Kidney epithelial cell (primary cell): ENCODE measurements at regions not wholly inside any gene's neighbourhood (a gene's known extent, or its start where the extent isn't known, plus 50 kb on each side); places are given as distances from the start of the nearest gene placed in this dataset.

Experiments used
- DNase-seq: peaks from one replicate; pipeline ENCODE4 v3.0.0-alpha.2; 2010; ENCODE audit warnings: low read depth
- H3K27me3 ChIP-seq: 2 replicates; pipeline ENCODE4 v1.6.0; 2011; ENCODE audit warnings: low read length; ENCODE audit not compliant: control insufficient read depth, insufficient read depth
- H3K36me3 ChIP-seq: 2 replicates; pipeline ENCODE4 v1.5.1; 2011; ENCODE audit warnings: low read length; ENCODE audit not compliant: control insufficient read depth, insufficient read depth
- H3K4me3 ChIP-seq: 2 replicates; pipeline ENCODE4 v1.5.1; 2011; ENCODE audit warnings: low read depth, mild to moderate bottlenecking, control low read depth, low read length
- CTCF ChIP-seq: IDR thresholded peaks from 2 replicates; pipeline ENCODE4 v1.5.1; 2011; ENCODE audit warnings: mild to moderate bottlenecking, moderate library complexity, low read length, control low read depth, inconsistent platforms; ENCODE audit not compliant: insufficient read depth, poor library complexity, severe bottlenecking

- no peak for DNase-seq
- no peaks in the 10 kb centered on the region for H3K27me3 ChIP-seq
- no peak for TF ChIP-seq CTCF
- no peaks in the 10 kb centered on the region for H3K36me3 ChIP-seq
- H3K4me3 ChIP-seq, result no peak overlapping the region
These were observed 508.1 kb downstream of the EPHA7 start for GRCh38 chr6:92911301-92911700.

- Histone ChIP-seq H3K36me3 (no peaks in the 10 kb centered on the region), H3K4me3 (no peak overlapping the region), H3K27me3 (no peaks in the 10 kb centered on the region)
- no peak for TF ChIP-seq CTCF
- DNase-seq, result no peak
These were observed 508.7 kb downstream of the EPHA7 start for GRCh38 chr6:92910646-92911045.

GRCh38 chr6:92906385-92906784, 513.0 kb downstream of the EPHA7 start:
- no peak for DNase-seq
- TF ChIP-seq CTCF, result no peak
- H3K36me3 ChIP-seq, result no peaks in the 10 kb centered on the region
- no peak overlapping the region for H3K4me3 ChIP-seq
- no peaks in the 10 kb centered on the region for H3K27me3 ChIP-seq

- Histone ChIP-seq H3K4me3 (no peak overlapping the region), H3K27me3 (no peaks in the 10 kb centered on the region), H3K36me3 (no peaks in the 10 kb centered on the region)
- no peak for TF ChIP-seq CTCF
- no peak for DNase-seq
These were observed 525.6 kb downstream of the EPHA7 start for GRCh38 chr6:92893741-92894140.

- Histone ChIP-seq H3K4me3 (no peak overlapping the region), H3K36me3 (no peaks in the 10 kb centered on the region), H3K27me3 (no peaks in the 10 kb centered on the region)
- no peak for TF ChIP-seq CTCF
- no peak for DNase-seq
These were observed 526.7 kb downstream of the EPHA7 start for GRCh38 chr6:92892626-92893170.

- Histone ChIP-seq H3K4me3 (no peak overlapping the region), H3K27me3 (no peaks in the 10 kb centered on the region), H3K36me3 (no peaks in the 10 kb centered on the region)
- no peak for DNase-seq
- no peak for TF ChIP-seq CTCF
These were observed 531.0 kb downstream of the EPHA7 start for GRCh38 chr6:92888316-92888715.
